HUDEP-2 (cell line): ENCODE measurements at regions not wholly inside any gene's neighbourhood (a gene's known extent, or its start where the extent isn't known, plus 50 kb on each side); places are given as distances from the start of the nearest gene placed in this dataset.
"Not testable (repeated sequence)": the region's sequence is repeated elsewhere in the genome, so short reads cannot be mapped to it uniquely, and the experiment has no call there.

Source experiments
- DNase-seq, 76 experiments: peaks; one replicate each; lab custom pipeline; 2025; ENCODE audit not compliant: unreplicated experiment in 76 of 76; lab: John Stamatoyannopoulos, UW

GRCh38 chr2:56590611-56591010, 406.8 kb downstream of the CCDC85A start:
- DNase-seq = no peak

- DNase-seq = not testable (repeated sequence)
These were observed 422.3 kb downstream of the CCDC85A start for GRCh38 chr2:56606086-56606485.

GRCh38 chr2:56613254-56613653, 429.5 kb downstream of the CCDC85A start:
- DNase-seq = no peak

- DNase-seq = no peak
These were observed 430.1 kb downstream of the CCDC85A start for GRCh38 chr2:56613920-56614319.

- no peak for DNase-seq
These were observed 432.0 kb downstream of the CCDC85A start for GRCh38 chr2:56615760-56616159.

- DNase-seq = no peak
These were observed 440.4 kb downstream of the CCDC85A start for GRCh38 chr2:56624181-56624580.

- DNase-seq = no peak
These were observed 443.1 kb downstream of the CCDC85A start for GRCh38 chr2:56626927-56627326.

GRCh38 chr2:56630286-56630685, 446.5 kb downstream of the CCDC85A start:
- DNase-seq = no peak

GRCh38 chr2:56647997-56648396, 464.2 kb downstream of the CCDC85A start:
- DNase-seq = no peak

- DNase-seq = no peak
These were observed 465.0 kb downstream of the CCDC85A start for GRCh38 chr2:56648802-56649201.

GRCh38 chr2:56654936-56655335, 471.1 kb downstream of the CCDC85A start:
- no peak for DNase-seq

GRCh38 chr2:56656826-56657225, 473.0 kb downstream of the CCDC85A start:
- DNase-seq = no peak

- no peak for DNase-seq
These were observed 483.0 kb downstream of the CCDC85A start for GRCh38 chr2:56666777-56667176.

- no peak for DNase-seq
These were observed 488.3 kb downstream of the CCDC85A start for GRCh38 chr2:56671973-56672569.

- no peak for DNase-seq
These were observed 490.3 kb downstream of the CCDC85A start for GRCh38 chr2:56674084-56674483.

GRCh38 chr2:56676966-56677365, 493.2 kb downstream of the CCDC85A start:
- no peak for DNase-seq

GRCh38 chr2:56680971-56681631, 497.3 kb downstream of the CCDC85A start:
- DNase-seq = no peak

- no peak for DNase-seq
These were observed 498.0 kb downstream of the CCDC85A start for GRCh38 chr2:56681659-56682396.

GRCh38 chr2:56682397-56682760, 498.6 kb downstream of the CCDC85A start:
- no peak for DNase-seq

- DNase-seq = no peak
These were observed 500.5 kb downstream of the CCDC85A start for GRCh38 chr2:56684327-56684726.

GRCh38 chr2:56685205-56685604, 501.4 kb downstream of the CCDC85A start:
- DNase-seq = no peak

- no peak for DNase-seq
These were observed 503.4 kb downstream of the CCDC85A start for GRCh38 chr2:56687169-56687568.
